Progenitor cell of endocrine pancreas (in vitro differentiated cells): ENCODE measurements at regions not wholly inside any gene's neighbourhood (a gene's known extent, or its start where the extent isn't known, plus 50 kb on each side); places are given as distances from the start of the nearest gene placed in this dataset.

Experiments used
- DNase-seq: peaks from one replicate; pipeline ENCODE4 v3.0.0; 2021; ENCODE audit warnings: low spot score; ENCODE audit not compliant: unreplicated experiment
- H3K27ac Mint-ChIP-seq: 2 replicates; pipeline ENCODE4 v1.8.0; 2021; ENCODE audit warnings: mild to moderate bottlenecking, moderate library complexity, mixed read lengths
- H3K27me3 Mint-ChIP-seq: 2 replicates; pipeline ENCODE4 v1.8.0; 2021; ENCODE audit warnings: mixed read lengths
- H3K36me3 Mint-ChIP-seq: 2 replicates; pipeline ENCODE4 v1.8.0; 2022; ENCODE audit warnings: mixed read lengths; ENCODE audit not compliant: insufficient read depth
- H3K4me1 Mint-ChIP-seq: 2 replicates; pipeline ENCODE4 v1.8.0; 2021; ENCODE audit warnings: low read depth, mixed read lengths
- H3K4me3 Mint-ChIP-seq: 2 replicates; pipeline ENCODE4 v1.8.0; 2021; ENCODE audit warnings: low read depth, mild to moderate bottlenecking, moderate library complexity, mixed read lengths
- H3K9me3 Mint-ChIP-seq: 2 replicates; pipeline ENCODE4 v1.8.0; 2021; ENCODE audit warnings: low read depth, mixed read lengths
- TF ChIP-seq, protein P1 (sequence below): fragments of 200-600 bp; sonication (generic); IDR thresholded peaks from one replicate; pipeline ENCODE4 v1.5.0; 2021; ENCODE audit warnings: antibody characterized with exemption, mild to moderate bottlenecking; ENCODE audit not compliant: unreplicated experiment

DNA sequence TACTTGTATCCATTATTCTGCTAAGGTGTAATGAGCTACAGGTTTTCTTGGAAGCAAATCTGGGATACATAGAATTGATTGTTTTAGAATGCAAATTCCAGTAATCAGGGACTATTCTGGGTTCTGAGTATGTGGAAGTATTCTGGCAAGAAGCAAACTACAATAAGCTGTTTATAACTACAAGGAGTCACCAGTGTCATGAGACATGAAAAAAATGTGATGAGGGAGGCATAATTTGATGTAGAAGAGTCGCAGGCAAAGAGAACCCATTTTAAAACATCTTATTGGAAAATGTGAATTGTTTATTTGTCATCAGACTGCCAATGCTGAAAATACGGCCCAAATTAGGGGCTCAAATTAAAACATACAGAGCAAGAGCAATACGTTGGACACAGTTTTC lies 321.8 kb upstream of the E2F7 start:
- Mint-ChIP-seq H3K36me3 (no peaks in the 10 kb centered on the region), H3K27ac (no peak overlapping the region), H3K4me1 (no peaks in the 10 kb centered on the region), H3K4me3 (no peak overlapping the region), H3K9me3 (no peaks in the 10 kb centered on the region), H3K27me3 (no peaks in the 10 kb centered on the region)
- TF ChIP-seq, protein P1, sequence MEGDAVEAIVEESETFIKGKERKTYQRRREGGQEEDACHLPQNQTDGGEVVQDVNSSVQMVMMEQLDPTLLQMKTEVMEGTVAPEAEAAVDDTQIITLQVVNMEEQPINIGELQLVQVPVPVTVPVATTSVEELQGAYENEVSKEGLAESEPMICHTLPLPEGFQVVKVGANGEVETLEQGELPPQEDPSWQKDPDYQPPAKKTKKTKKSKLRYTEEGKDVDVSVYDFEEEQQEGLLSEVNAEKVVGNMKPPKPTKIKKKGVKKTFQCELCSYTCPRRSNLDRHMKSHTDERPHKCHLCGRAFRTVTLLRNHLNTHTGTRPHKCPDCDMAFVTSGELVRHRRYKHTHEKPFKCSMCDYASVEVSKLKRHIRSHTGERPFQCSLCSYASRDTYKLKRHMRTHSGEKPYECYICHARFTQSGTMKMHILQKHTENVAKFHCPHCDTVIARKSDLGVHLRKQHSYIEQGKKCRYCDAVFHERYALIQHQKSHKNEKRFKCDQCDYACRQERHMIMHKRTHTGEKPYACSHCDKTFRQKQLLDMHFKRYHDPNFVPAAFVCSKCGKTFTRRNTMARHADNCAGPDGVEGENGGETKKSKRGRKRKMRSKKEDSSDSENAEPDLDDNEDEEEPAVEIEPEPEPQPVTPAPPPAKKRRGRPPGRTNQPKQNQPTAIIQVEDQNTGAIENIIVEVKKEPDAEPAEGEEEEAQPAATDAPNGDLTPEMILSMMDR: no peak
- DNase-seq: no peak

DNA sequence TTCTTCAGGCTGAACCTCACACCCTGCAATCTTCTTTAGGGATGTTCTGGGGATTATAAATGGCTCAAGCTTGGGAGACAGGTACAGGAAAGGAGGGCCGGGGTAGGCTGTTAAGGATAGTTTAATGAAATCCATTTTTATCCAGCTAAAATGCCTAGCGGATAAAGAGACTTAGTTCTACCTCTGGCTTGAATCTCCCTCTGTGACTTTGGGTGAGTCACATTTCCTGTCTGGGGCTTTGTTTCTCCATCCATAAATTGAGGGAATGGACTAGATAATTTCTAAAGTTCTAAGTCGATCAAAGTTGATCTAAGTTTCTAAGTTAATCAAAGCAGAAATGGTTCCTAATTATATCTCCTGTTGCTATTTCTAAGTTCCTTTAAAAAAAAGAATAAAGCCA lies 319.6 kb upstream of the E2F7 start:
- peaks cover 3% of the 10 kb centered on the region for H3K4me1 Mint-ChIP-seq
- H3K4me3 Mint-ChIP-seq: no peak overlapping the region
- no peaks in the 10 kb centered on the region for H3K9me3 Mint-ChIP-seq
- H3K36me3 Mint-ChIP-seq: no peaks in the 10 kb centered on the region
- DNase-seq: no peak
- TF ChIP-seq, protein P1: no peak
- H3K27me3 Mint-ChIP-seq: no peaks in the 10 kb centered on the region
- H3K27ac Mint-ChIP-seq: no peak overlapping the region

- no peak overlapping the region for H3K27ac Mint-ChIP-seq
- TF ChIP-seq, protein P1: no peak
- DNase-seq: no peak
These were observed 316.9 kb upstream of the E2F7 start for GRCh38 chr12:77382096-77382742.

GRCh38 chr12:77377622-77378021 lies 312.3 kb upstream of the E2F7 start:
- Mint-ChIP-seq H3K27me3 (no peaks in the 10 kb centered on the region), H3K4me1 (peaks cover 3% of the 10 kb centered on the region), H3K9me3 (no peaks in the 10 kb centered on the region), H3K36me3 (no peaks in the 10 kb centered on the region), H3K27ac (no peak overlapping the region), H3K4me3 (no peak overlapping the region)
- DNase-seq: no peak
- TF ChIP-seq, protein P1: no peak

More at GRCh38 chr12:77382096-77382742, 316.9 kb upstream of the E2F7 start:
- no peaks in the 10 kb centered on the region for H3K9me3 Mint-ChIP-seq
- H3K4me3 Mint-ChIP-seq: no peak overlapping the region
- H3K27me3 Mint-ChIP-seq: no peaks in the 10 kb centered on the region
- H3K36me3 Mint-ChIP-seq: no peaks in the 10 kb centered on the region
- H3K4me1 Mint-ChIP-seq: peaks cover 3% of the 10 kb centered on the region

GRCh38 chr12:77377116-77377515 lies 311.7 kb upstream of the E2F7 start:
- Mint-ChIP-seq H3K36me3 (no peaks in the 10 kb centered on the region), H3K27me3 (no peaks in the 10 kb centered on the region), H3K4me1 (peaks cover 7% of the 10 kb centered on the region), H3K4me3 (no peak overlapping the region), H3K9me3 (no peaks in the 10 kb centered on the region), H3K27ac (no peak overlapping the region)
- TF ChIP-seq, protein P1: no peak
- DNase-seq: no peak
